ENCODE measurements at regions not wholly inside any gene's neighbourhood (a gene's known extent, or its start where the extent isn't known, plus 50 kb on each side); places are given as distances from the start of the nearest gene placed in this dataset.
"Not testable (repeated sequence)": the region's sequence is repeated elsewhere in the genome, so short reads cannot be mapped to it uniquely, and the experiment has no call there.

GRCh38 chr5:117333011-117333410 lies 758.4 kb upstream of the SEMA6A start:
- no peaks in the 10 kb centered on the region for H3K9me3 Mint-ChIP-seq
- H3K27ac Mint-ChIP-seq: no peak overlapping the region

GRCh38 chr5:117332341-117332740 lies 757.7 kb upstream of the SEMA6A start:
- no peak for DNase-seq (ENCODE audit: low spot score)
- H3K4me3 Mint-ChIP-seq: no peak overlapping the region
- H3K27me3 Mint-ChIP-seq (ENCODE audit: insufficient read depth): no peaks in the 10 kb centered on the region

More at GRCh38 chr5:117333011-117333410, 758.4 kb upstream of the SEMA6A start:
- H3K27me3 Mint-ChIP-seq (ENCODE audit: insufficient read depth): no peaks in the 10 kb centered on the region
- intact Hi-C loops (cut with micrococcal nuclease): no loop called here
- no peak overlapping the region for H3K4me3 Mint-ChIP-seq
- no peaks in the 10 kb centered on the region for H3K36me3 Mint-ChIP-seq (ENCODE audit: low read depth)
- no peaks in the 10 kb centered on the region for H3K4me1 Mint-ChIP-seq (ENCODE audit: low read depth)
- DNase-seq (ENCODE audit: low spot score): no peak

GRCh38 chr5:117327511-117327910 lies 752.9 kb upstream of the SEMA6A start:
- Mint-ChIP-seq H3K27me3 (ENCODE audit: insufficient read depth) (no peaks in the 10 kb centered on the region), H3K36me3 (ENCODE audit: low read depth) (no peaks in the 10 kb centered on the region), H3K4me1 (ENCODE audit: low read depth) (no peaks in the 10 kb centered on the region), H3K9me3 (peaks cover 6% of the 10 kb centered on the region), H3K27ac (no peak overlapping the region), H3K4me3 (no peak overlapping the region)
- DNase-seq (ENCODE audit: low spot score): no peak
- intact Hi-C loops (cut with micrococcal nuclease): no loop called here

More at GRCh38 chr5:117332341-117332740, 757.7 kb upstream of the SEMA6A start:
- no peak overlapping the region for H3K27ac Mint-ChIP-seq
- intact Hi-C loops (cut with micrococcal nuclease): no loop called here
- H3K4me1 Mint-ChIP-seq (ENCODE audit: low read depth): no peaks in the 10 kb centered on the region
- peaks cover 5% of the 10 kb centered on the region for H3K9me3 Mint-ChIP-seq
- no peaks in the 10 kb centered on the region for H3K36me3 Mint-ChIP-seq (ENCODE audit: low read depth)

- intact Hi-C loops (cut with micrococcal nuclease): no loop called here
Measured at GRCh38 chr5:117326997-117327396, 752.4 kb upstream of the SEMA6A start.

GRCh38 chr5:117318528-117318927 lies 743.9 kb upstream of the SEMA6A start:
- H3K36me3 Mint-ChIP-seq (ENCODE audit: low read depth): no peaks in the 10 kb centered on the region
- H3K9me3 Mint-ChIP-seq: no peaks in the 10 kb centered on the region
- intact Hi-C loops (cut with micrococcal nuclease): no loop called here
- no peak overlapping the region for H3K4me3 Mint-ChIP-seq
- no peak overlapping the region for H3K27ac Mint-ChIP-seq
- no peaks in the 10 kb centered on the region for H3K4me1 Mint-ChIP-seq (ENCODE audit: low read depth)
- no peak for DNase-seq (ENCODE audit: low spot score)
- H3K27me3 Mint-ChIP-seq (ENCODE audit: insufficient read depth): no peaks in the 10 kb centered on the region

More at GRCh38 chr5:117326997-117327396, 752.4 kb upstream of the SEMA6A start:
- Mint-ChIP-seq H3K36me3 (ENCODE audit: low read depth) (no peaks in the 10 kb centered on the region), H3K4me3 (no peak overlapping the region), H3K4me1 (ENCODE audit: low read depth) (no peaks in the 10 kb centered on the region), H3K27ac (no peak overlapping the region), H3K27me3 (ENCODE audit: insufficient read depth) (no peaks in the 10 kb centered on the region), H3K9me3 (peaks cover 6% of the 10 kb centered on the region)
- DNase-seq (ENCODE audit: low spot score): no peak

GRCh38 chr5:117315170-117315569 lies 740.5 kb upstream of the SEMA6A start:
- Mint-ChIP-seq H3K36me3 (ENCODE audit: low read depth) (no peaks in the 10 kb centered on the region), H3K27me3 (ENCODE audit: insufficient read depth) (no peaks in the 10 kb centered on the region), H3K4me3 (no peak overlapping the region), H3K27ac (no peak overlapping the region), H3K9me3 (no peaks in the 10 kb centered on the region), H3K4me1 (ENCODE audit: low read depth) (no peaks in the 10 kb centered on the region)
- intact Hi-C loops (cut with micrococcal nuclease): no loop called here
- DNase-seq (ENCODE audit: low spot score): no peak

- H3K9me3 Mint-ChIP-seq; DNase-seq (ENCODE audit: low spot score); H3K36me3 Mint-ChIP-seq (ENCODE audit: low read depth); H3K4me3 Mint-ChIP-seq; H3K27me3 Mint-ChIP-seq (ENCODE audit: insufficient read depth); H3K27ac Mint-ChIP-seq; intact Hi-C loops (cut with micrococcal nuclease); H3K4me1 Mint-ChIP-seq (ENCODE audit: low read depth): not testable (repeated sequence)
Measured at GRCh38 chr5:117304512-117305107, 730.0 kb upstream of the SEMA6A start.

GRCh38 chr5:117302949-117303348 lies 728.3 kb upstream of the SEMA6A start:
- Mint-ChIP-seq H3K36me3 (ENCODE audit: low read depth) (no peaks in the 10 kb centered on the region), H3K9me3 (peaks cover 3% of the 10 kb centered on the region), H3K4me3 (no peak overlapping the region), H3K4me1 (ENCODE audit: low read depth) (no peaks in the 10 kb centered on the region), H3K27me3 (ENCODE audit: insufficient read depth) (no peaks in the 10 kb centered on the region), H3K27ac (no peak overlapping the region)
- intact Hi-C loops (cut with micrococcal nuclease): no loop called here
- no peak for DNase-seq (ENCODE audit: low spot score)

GRCh38 chr5:117302473-117302872 lies 727.9 kb upstream of the SEMA6A start:
- H3K4me3 Mint-ChIP-seq: no peak overlapping the region
- no peaks in the 10 kb centered on the region for H3K27me3 Mint-ChIP-seq (ENCODE audit: insufficient read depth)
- intact Hi-C loops (cut with micrococcal nuclease): no loop called here
- no peak for DNase-seq (ENCODE audit: low spot score)
- no peaks in the 10 kb centered on the region for H3K36me3 Mint-ChIP-seq (ENCODE audit: low read depth)
- H3K4me1 Mint-ChIP-seq (ENCODE audit: low read depth): no peaks in the 10 kb centered on the region
- no peak overlapping the region for H3K27ac Mint-ChIP-seq
- peaks cover 3% of the 10 kb centered on the region for H3K9me3 Mint-ChIP-seq

- no peak for DNase-seq (ENCODE audit: low spot score)
- intact Hi-C loops (cut with micrococcal nuclease): no loop called here
- H3K27me3 Mint-ChIP-seq (ENCODE audit: insufficient read depth): no peaks in the 10 kb centered on the region
- peaks cover 11% of the 10 kb centered on the region for H3K9me3 Mint-ChIP-seq
- no peak overlapping the region for H3K4me3 Mint-ChIP-seq
- H3K4me1 Mint-ChIP-seq (ENCODE audit: low read depth): no peaks in the 10 kb centered on the region
- no peak overlapping the region for H3K27ac Mint-ChIP-seq
- no peaks in the 10 kb centered on the region for H3K36me3 Mint-ChIP-seq (ENCODE audit: low read depth)
Measured at GRCh38 chr5:117299936-117300328, 725.3 kb upstream of the SEMA6A start.

- H3K27me3 Mint-ChIP-seq (ENCODE audit: insufficient read depth): no peaks in the 10 kb centered on the region
- peaks cover 11% of the 10 kb centered on the region for H3K9me3 Mint-ChIP-seq
- no peak overlapping the region for H3K27ac Mint-ChIP-seq
- H3K4me1 Mint-ChIP-seq (ENCODE audit: low read depth): no peaks in the 10 kb centered on the region
- intact Hi-C loops (cut with micrococcal nuclease): no loop called here
- DNase-seq (ENCODE audit: low spot score): no peak
- no peaks in the 10 kb centered on the region for H3K36me3 Mint-ChIP-seq (ENCODE audit: low read depth)
- H3K4me3 Mint-ChIP-seq: no peak overlapping the region
Measured at GRCh38 chr5:117299224-117299935, 724.8 kb upstream of the SEMA6A start.

- Mint-ChIP-seq H3K4me1 (ENCODE audit: low read depth) (no peaks in the 10 kb centered on the region), H3K27ac (no peak overlapping the region), H3K4me3 (no peak overlapping the region), H3K9me3 (peaks cover 11% of the 10 kb centered on the region), H3K27me3 (ENCODE audit: insufficient read depth) (no peaks in the 10 kb centered on the region), H3K36me3 (ENCODE audit: low read depth) (no peaks in the 10 kb centered on the region)
- intact Hi-C loops (cut with micrococcal nuclease): no loop called here
- DNase-seq (ENCODE audit: low spot score): no peak
Measured at GRCh38 chr5:117296872-117297271, 722.2 kb upstream of the SEMA6A start.

GRCh38 chr5:117295941-117296340 lies 721.3 kb upstream of the SEMA6A start:
- H3K27me3 Mint-ChIP-seq (ENCODE audit: insufficient read depth): no peaks in the 10 kb centered on the region
- no peaks in the 10 kb centered on the region for H3K36me3 Mint-ChIP-seq (ENCODE audit: low read depth)
- H3K9me3 Mint-ChIP-seq: peaks cover 11% of the 10 kb centered on the region
- H3K4me1 Mint-ChIP-seq (ENCODE audit: low read depth): no peaks in the 10 kb centered on the region
- no peak overlapping the region for H3K4me3 Mint-ChIP-seq
- intact Hi-C loops (cut with micrococcal nuclease): no loop called here
- H3K27ac Mint-ChIP-seq: no peak overlapping the region
- no peak for DNase-seq (ENCODE audit: low spot score)
